ENCODE measurements at regions not wholly inside any gene's neighbourhood (a gene's known extent, or its start where the extent isn't known, plus 50 kb on each side); places are given as distances from the start of the nearest gene placed in this dataset.

DNA sequence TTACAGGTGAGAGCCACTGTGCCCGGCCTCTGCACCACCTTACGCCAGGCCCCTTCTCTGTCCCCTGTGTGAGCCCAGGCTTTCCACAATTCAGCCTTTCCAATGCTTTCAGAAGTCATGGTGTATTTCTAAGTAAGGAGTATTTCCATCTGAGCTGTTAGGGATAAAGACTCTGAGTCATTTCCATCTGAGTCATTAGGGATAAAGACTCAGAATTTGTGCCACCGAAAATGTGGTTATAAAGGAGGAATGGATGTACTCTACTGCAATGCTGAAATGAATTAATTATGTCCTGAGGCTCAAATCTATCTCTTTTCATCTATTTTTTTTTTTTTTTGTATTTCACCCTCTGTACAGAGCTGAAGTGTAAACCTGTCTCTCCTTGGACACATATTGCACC is 84.0 kb downstream of the GATA3 start:
- H3K4me3 ChIP-seq (ENCODE audit: low read length): no peak overlapping the region
- no peak for TF ChIP-seq CTCF (conservative IDR thresholded peaks at IDR 0.05; ENCODE audit: low read length)
- DNase-seq (ENCODE audit: low read depth): no peak

- no peak overlapping the region for H3K4me3 ChIP-seq (ENCODE audit: low read length)
- DNase-seq (ENCODE audit: low read depth): no peak
- no peak for TF ChIP-seq CTCF (conservative IDR thresholded peaks at IDR 0.05; ENCODE audit: low read length)
Measured at GRCh38 chr10:8144496-8144895, 90.0 kb downstream of the GATA3 start.

DNA sequence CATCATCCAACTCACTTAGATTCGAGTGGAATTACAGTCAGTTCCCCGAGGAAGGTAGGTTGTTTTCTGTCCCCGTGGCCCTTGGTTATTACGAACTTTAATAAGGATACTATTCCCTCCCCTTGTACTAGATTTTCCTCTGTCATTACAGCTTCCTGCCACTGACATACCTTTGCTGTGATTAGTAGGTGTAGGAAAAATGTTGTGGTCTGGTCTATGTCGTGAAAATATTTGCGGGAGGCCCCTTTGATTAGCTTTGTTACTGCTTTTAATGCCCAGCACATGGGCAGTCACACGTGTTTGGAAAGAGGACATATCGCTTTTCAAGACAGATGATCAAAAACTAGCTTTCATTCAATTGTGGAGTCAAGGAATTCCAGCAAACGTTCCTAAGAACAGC is 92.2 kb downstream of the GATA3 start:
- DNase-seq (ENCODE audit: low read depth): no peak
- TF ChIP-seq CTCF (conservative IDR thresholded peaks at IDR 0.05; ENCODE audit: low read length): no peak
- no peak overlapping the region for H3K4me3 ChIP-seq (ENCODE audit: low read length)

GRCh38 chr10:8149991-8150390 is 95.5 kb downstream of the GATA3 start:
- no peak overlapping the region for H3K4me3 ChIP-seq (ENCODE audit: low read length)
- no peak for DNase-seq (ENCODE audit: low read depth)

DNA sequence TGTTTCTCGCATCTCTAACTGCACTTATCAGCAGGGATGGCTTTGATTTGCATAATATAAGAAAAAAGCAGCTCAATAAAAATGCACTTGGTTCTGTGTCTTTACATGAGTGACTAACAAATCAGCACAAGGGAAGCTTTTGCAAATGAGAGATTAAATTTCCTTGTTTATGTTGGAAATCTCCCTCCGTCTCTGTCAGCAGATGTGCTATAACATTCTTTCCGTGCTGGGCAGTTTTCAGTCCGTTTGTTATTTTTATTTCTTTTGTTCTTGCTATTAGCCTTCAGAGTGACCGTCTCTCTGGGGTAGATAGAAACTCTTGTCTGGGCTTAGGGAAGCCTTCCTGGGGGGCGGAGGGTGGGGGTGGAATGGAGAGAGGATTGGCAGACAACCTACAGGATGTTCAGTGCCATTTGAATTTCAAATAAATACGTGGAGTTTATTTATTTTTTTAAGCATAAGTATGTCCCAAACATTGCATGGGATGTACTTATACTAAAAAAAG is 96.0 kb downstream of the GATA3 start:
- TF ChIP-seq CTCF (conservative IDR thresholded peaks at IDR 0.05; ENCODE audit: low read length): no peak
- DNase-seq (ENCODE audit: low read depth): no peak
- H3K4me3 ChIP-seq (ENCODE audit: low read length): no peak overlapping the region

More at GRCh38 chr10:8149991-8150390, 95.5 kb downstream of the GATA3 start:
- TF ChIP-seq CTCF (conservative IDR thresholded peaks at IDR 0.05; ENCODE audit: low read length): no peak

DNA sequence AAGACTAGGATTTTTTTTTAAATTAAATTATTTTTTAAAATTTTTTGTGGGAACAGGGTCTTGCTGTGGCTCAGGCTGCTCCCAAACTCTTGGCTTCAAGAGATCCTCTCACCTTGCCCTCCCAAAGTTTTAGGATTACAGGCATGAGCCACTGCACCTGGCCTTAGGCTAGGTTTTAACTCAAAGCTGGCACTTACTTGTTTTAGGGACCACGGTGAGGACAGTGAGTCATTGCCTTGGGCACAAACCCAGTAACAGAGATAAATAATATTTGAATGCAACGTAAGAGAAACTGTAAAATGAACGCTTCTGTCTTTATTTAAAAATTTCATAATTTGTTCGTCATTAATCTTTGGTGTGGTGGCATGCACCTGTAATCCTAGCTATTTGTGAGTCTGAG is 96.6 kb downstream of the GATA3 start:
- no peak for TF ChIP-seq CTCF (conservative IDR thresholded peaks at IDR 0.05; ENCODE audit: low read length)
- no peak for DNase-seq (ENCODE audit: low read depth)
- H3K4me3 ChIP-seq (ENCODE audit: low read length): no peak overlapping the region

DNA sequence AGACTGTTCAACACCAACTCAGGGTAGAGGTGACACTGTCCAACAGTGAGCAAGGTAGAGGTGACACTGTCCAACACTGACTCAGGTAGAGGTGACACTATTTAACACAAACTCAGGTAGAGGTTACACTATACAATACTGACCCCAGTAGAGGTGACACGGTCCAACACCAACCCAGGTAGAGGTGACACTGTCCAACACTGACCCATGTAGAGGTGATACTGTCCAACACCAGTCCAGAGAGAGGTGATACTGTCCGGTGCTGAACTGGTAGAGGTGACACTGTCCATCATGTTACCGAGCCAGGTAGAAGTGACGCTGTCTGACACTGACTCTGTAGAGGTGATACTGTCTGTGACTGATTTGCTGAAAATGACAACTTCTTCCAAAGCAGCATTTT is 102.4 kb downstream of the GATA3 start:
- H3K4me3 ChIP-seq (ENCODE audit: low read length): no peak overlapping the region
- DNase-seq (ENCODE audit: low read depth): no peak
- no peak for TF ChIP-seq CTCF (conservative IDR thresholded peaks at IDR 0.05; ENCODE audit: low read length)

Measured in AG10803 (cell line).